ENCODE measurements at regions not wholly inside any gene's neighbourhood (a gene's known extent, or its start where the extent isn't known, plus 50 kb on each side); places are given as distances from the start of the nearest gene placed in this dataset.

DNA sequence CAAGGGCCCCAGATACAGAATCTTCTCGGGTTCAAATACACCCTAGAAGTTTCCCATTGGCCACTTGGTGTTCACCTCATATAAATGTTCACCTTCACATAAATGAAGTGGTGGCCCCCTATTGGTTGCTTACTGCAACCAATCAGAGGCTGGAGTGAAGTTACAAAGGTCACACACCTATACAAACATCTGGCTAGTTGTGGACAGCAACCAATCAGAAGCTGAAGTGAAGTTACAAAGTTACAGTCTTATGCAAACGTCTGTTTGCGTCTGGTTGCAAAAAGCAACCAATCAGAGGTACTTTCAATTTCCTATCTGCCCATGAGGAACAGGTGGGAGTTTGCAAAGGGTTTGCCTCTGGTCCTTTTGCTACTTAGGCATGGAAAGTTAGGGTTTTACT is 206.5 kb upstream of the BMP2 start:
- H3K9me3 Mint-ChIP-seq, result peaks cover 0 to 1% (median 0%) of the 10 kb centered on the region in 7 donors
- no peak overlapping the region for H2AFZ ChIP-seq (ENCODE audit: insufficient read depth, low read depth, low read length, poor library complexity, severe bottlenecking)
- H4K20me1 ChIP-seq (ENCODE audit: insufficient read depth, low read length), result no peaks in the 10 kb centered on the region
- no peaks in the 10 kb centered on the region for H3K4me1 Mint-ChIP-seq
- H3K4me1 ChIP-seq (ENCODE audit: control insufficient read depth in 1 of 2, insufficient read depth in 2 of 2, low read length in 2 of 2), result no peaks in the 10 kb centered on the region
- H3K9ac ChIP-seq (ENCODE audit: insufficient read depth, low read length, poor library complexity, severe bottlenecking), result no peak overlapping the region
- no peaks in the 10 kb centered on the region for H3K27me3 ChIP-seq (ENCODE audit: control insufficient read depth in 2 of 2, insufficient read depth in 2 of 2, low read length in 2 of 2)
- H3K36me3 Mint-ChIP-seq, result no peaks in the 10 kb centered on the region
- no peak overlapping the region for H3K27ac Mint-ChIP-seq
- H3K36me3 ChIP-seq (replicated peaks in 1 of 2; ENCODE audit: control insufficient read depth in 1 of 2, insufficient read depth in 2 of 2, low read length in 2 of 2), result no peaks in the 10 kb centered on the region
- no peak overlapping the region for H3K4me3 Mint-ChIP-seq
- peaks cover 0 to 3% (median 3%) of the 10 kb centered on the region in 3 donors for H3K27me3 Mint-ChIP-seq (ENCODE audit: low read depth in 3 of 3)
- TF ChIP-seq, protein P1, sequence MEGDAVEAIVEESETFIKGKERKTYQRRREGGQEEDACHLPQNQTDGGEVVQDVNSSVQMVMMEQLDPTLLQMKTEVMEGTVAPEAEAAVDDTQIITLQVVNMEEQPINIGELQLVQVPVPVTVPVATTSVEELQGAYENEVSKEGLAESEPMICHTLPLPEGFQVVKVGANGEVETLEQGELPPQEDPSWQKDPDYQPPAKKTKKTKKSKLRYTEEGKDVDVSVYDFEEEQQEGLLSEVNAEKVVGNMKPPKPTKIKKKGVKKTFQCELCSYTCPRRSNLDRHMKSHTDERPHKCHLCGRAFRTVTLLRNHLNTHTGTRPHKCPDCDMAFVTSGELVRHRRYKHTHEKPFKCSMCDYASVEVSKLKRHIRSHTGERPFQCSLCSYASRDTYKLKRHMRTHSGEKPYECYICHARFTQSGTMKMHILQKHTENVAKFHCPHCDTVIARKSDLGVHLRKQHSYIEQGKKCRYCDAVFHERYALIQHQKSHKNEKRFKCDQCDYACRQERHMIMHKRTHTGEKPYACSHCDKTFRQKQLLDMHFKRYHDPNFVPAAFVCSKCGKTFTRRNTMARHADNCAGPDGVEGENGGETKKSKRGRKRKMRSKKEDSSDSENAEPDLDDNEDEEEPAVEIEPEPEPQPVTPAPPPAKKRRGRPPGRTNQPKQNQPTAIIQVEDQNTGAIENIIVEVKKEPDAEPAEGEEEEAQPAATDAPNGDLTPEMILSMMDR (IDR thresholded peaks at IDR 0.05), result no peak
- WGBS (ENCODE audit: insufficient coverage), result 92% methylated on average over 3 of the region's 3 CpGs
- no peak overlapping the region for H3K4me2 ChIP-seq (replicated peaks; ENCODE audit: extremely low read depth, low read length, poor library complexity, severe bottlenecking)
- H3K9me3 ChIP-seq (replicated peaks in 1 of 2; ENCODE audit: control insufficient read depth in 1 of 2, insufficient read depth in 1 of 2, low read length in 2 of 2), result no peaks in the 10 kb centered on the region
- no peak for DNase-seq
- H3K27ac ChIP-seq (ENCODE audit: low read depth in 1 of 2, low read length in 2 of 2), result no peak overlapping the region
- no peak overlapping the region for H3K4me3 ChIP-seq (replicated peaks in 1 of 3; ENCODE audit: low read depth in 2 of 3, low read length in 3 of 3)
- H3K79me2 ChIP-seq (ENCODE audit: insufficient read depth, low read length), result no peaks in the 10 kb centered on the region
- intact Hi-C loops (cut with micrococcal nuclease), result no loop called here

DNA sequence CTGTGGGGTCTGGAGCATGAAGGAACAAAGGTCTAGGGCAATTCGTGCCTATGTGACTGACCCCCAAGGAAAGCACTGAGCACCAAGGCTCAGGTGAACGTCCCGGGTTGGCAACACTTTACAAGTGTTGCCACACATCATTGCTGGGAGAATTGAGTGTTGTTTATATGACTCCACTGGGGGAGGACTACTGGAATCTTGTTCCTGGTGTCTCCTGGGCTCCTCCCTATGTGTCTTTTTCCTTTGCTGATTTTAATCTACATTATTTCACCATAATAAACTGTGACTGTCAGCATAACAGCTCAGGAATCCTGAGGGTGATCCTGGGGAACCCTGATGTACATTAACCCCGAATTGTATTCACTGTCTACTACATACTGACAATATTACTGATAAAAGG is 207.7 kb upstream of the BMP2 start:
- 75% methylated on average over 1 of the region's 4 CpGs for WGBS (ENCODE audit: insufficient coverage)
- no peak overlapping the region for H3K4me2 ChIP-seq (replicated peaks; ENCODE audit: extremely low read depth, low read length, poor library complexity, severe bottlenecking)

More for the DNA sequence above, 207.7 kb upstream of the BMP2 start:
- Mint-ChIP-seq H3K27me3 (ENCODE audit: low read depth in 3 of 3) (peaks cover 0 to 3% (median 3%) of the 10 kb centered on the region in 3 donors), H3K4me1 (no peaks in the 10 kb centered on the region), H3K36me3 (no peaks in the 10 kb centered on the region), H3K4me3 (no peak overlapping the region), H3K9me3 (peaks cover 0 to 1% (median 0%) of the 10 kb centered on the region in 7 donors), H3K27ac (no peak overlapping the region)
- Histone ChIP-seq H3K27ac (ENCODE audit: low read depth in 1 of 2, low read length in 2 of 2) (no peak overlapping the region), H3K27me3 (ENCODE audit: control insufficient read depth in 2 of 2, insufficient read depth in 2 of 2, low read length in 2 of 2) (no peaks in the 10 kb centered on the region), H3K9me3 (replicated peaks in 1 of 2; ENCODE audit: control insufficient read depth in 1 of 2, insufficient read depth in 1 of 2, low read length in 2 of 2) (no peaks in the 10 kb centered on the region), H3K79me2 (ENCODE audit: insufficient read depth, low read length) (no peaks in the 10 kb centered on the region), H3K4me3 (replicated peaks in 1 of 3; ENCODE audit: low read depth in 2 of 3, low read length in 3 of 3) (no peak overlapping the region), H3K9ac (ENCODE audit: insufficient read depth, low read length, poor library complexity, severe bottlenecking) (no peak overlapping the region), H3K36me3 (replicated peaks in 1 of 2; ENCODE audit: control insufficient read depth in 1 of 2, insufficient read depth in 2 of 2, low read length in 2 of 2) (no peaks in the 10 kb centered on the region), H2AFZ (ENCODE audit: insufficient read depth, low read depth, low read length, poor library complexity, severe bottlenecking) (no peak overlapping the region), H3K4me1 (ENCODE audit: control insufficient read depth in 1 of 2, insufficient read depth in 2 of 2, low read length in 2 of 2) (no peaks in the 10 kb centered on the region), H4K20me1 (ENCODE audit: insufficient read depth, low read length) (no peaks in the 10 kb centered on the region)
- intact Hi-C loops (cut with micrococcal nuclease), result no loop called here
- TF ChIP-seq, protein P1 (IDR thresholded peaks at IDR 0.05), result no peak
- no peak for DNase-seq

Data from CD14-positive monocyte (primary cell).